ENCODE measurements at regions not wholly inside any gene's neighbourhood (a gene's known extent, or its start where the extent isn't known, plus 50 kb on each side); places are given as distances from the start of the nearest gene placed in this dataset.

- H3K27ac ChIP-seq (ENCODE audit: low read length) = no peak overlapping the region
- peaks cover 16% of the 10 kb centered on the region for H3K9me3 ChIP-seq (ENCODE audit: control insufficient read depth, insufficient read depth, low read length)
- no peak overlapping the region for H3K4me3 Mint-ChIP-seq
- H3K36me3 ChIP-seq (ENCODE audit: control insufficient read depth, insufficient read depth, low read length) = no peaks in the 10 kb centered on the region
- H3K4me1 ChIP-seq (ENCODE audit: control insufficient read depth, insufficient read depth, low read length) = no peaks in the 10 kb centered on the region
- ATAC-seq (no peak), DNase-seq (no peak)
- H3K27me3 ChIP-seq (ENCODE audit: control insufficient read depth, insufficient read depth, low read length) = no peaks in the 10 kb centered on the region
- H3K4me3 ChIP-seq (ENCODE audit: low read length) = no peak overlapping the region
- H3K27me3 Mint-ChIP-seq (ENCODE audit: low read depth in 2 of 2) = no peaks in the 10 kb centered on the region
- peaks cover 10 to 15% of the 10 kb centered on the region in 2 donors for H3K9me3 Mint-ChIP-seq
- peaks cover 9% of the 10 kb centered on the region for H3K36me3 Mint-ChIP-seq
- WGBS (ENCODE audit: insufficient coverage) = 87% methylated on average over 4 of the region's 5 CpGs
- no peaks in the 10 kb centered on the region for H3K4me1 Mint-ChIP-seq
- intact Hi-C loops (cut with micrococcal nuclease) = no loop called here
- H3K27ac Mint-ChIP-seq = no peak overlapping the region
- TF ChIP-seq, protein P1, sequence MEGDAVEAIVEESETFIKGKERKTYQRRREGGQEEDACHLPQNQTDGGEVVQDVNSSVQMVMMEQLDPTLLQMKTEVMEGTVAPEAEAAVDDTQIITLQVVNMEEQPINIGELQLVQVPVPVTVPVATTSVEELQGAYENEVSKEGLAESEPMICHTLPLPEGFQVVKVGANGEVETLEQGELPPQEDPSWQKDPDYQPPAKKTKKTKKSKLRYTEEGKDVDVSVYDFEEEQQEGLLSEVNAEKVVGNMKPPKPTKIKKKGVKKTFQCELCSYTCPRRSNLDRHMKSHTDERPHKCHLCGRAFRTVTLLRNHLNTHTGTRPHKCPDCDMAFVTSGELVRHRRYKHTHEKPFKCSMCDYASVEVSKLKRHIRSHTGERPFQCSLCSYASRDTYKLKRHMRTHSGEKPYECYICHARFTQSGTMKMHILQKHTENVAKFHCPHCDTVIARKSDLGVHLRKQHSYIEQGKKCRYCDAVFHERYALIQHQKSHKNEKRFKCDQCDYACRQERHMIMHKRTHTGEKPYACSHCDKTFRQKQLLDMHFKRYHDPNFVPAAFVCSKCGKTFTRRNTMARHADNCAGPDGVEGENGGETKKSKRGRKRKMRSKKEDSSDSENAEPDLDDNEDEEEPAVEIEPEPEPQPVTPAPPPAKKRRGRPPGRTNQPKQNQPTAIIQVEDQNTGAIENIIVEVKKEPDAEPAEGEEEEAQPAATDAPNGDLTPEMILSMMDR (IDR thresholded peaks at IDR 0.05) = no peak
Measured at GRCh38 chr4:167428156-167428555, 193.9 kb upstream of the SPOCK3 start.

GRCh38 chr4:167431371-167431770 lies 197.1 kb upstream of the SPOCK3 start:
- no peak overlapping the region for H3K4me3 Mint-ChIP-seq
- H3K4me1 ChIP-seq (ENCODE audit: control insufficient read depth, insufficient read depth, low read length) = no peaks in the 10 kb centered on the region
- peaks cover 5% of the 10 kb centered on the region for H3K9me3 ChIP-seq (ENCODE audit: control insufficient read depth, insufficient read depth, low read length)
- no peaks in the 10 kb centered on the region for H3K27me3 Mint-ChIP-seq (ENCODE audit: low read depth in 2 of 2)
- H3K4me1 Mint-ChIP-seq = no peaks in the 10 kb centered on the region
- ATAC-seq (no peak), DNase-seq (no peak)
- H3K4me3 ChIP-seq (ENCODE audit: low read length) = no peak overlapping the region
- 95% methylated on average over 2 of the region's 3 CpGs for WGBS (ENCODE audit: insufficient coverage)
- peaks cover 10% of the 10 kb centered on the region in 2 donors for H3K9me3 Mint-ChIP-seq
- no peak overlapping the region for H3K27ac ChIP-seq (ENCODE audit: low read length)
- TF ChIP-seq, protein P1 (IDR thresholded peaks at IDR 0.05) = no peak
- intact Hi-C loops (cut with micrococcal nuclease) = no loop called here
- H3K27ac Mint-ChIP-seq = no peak overlapping the region
- peaks cover 6% of the 10 kb centered on the region for H3K36me3 Mint-ChIP-seq
- no peaks in the 10 kb centered on the region for H3K36me3 ChIP-seq (ENCODE audit: control insufficient read depth, insufficient read depth, low read length)
- no peaks in the 10 kb centered on the region for H3K27me3 ChIP-seq (ENCODE audit: control insufficient read depth, insufficient read depth, low read length)

DNA sequence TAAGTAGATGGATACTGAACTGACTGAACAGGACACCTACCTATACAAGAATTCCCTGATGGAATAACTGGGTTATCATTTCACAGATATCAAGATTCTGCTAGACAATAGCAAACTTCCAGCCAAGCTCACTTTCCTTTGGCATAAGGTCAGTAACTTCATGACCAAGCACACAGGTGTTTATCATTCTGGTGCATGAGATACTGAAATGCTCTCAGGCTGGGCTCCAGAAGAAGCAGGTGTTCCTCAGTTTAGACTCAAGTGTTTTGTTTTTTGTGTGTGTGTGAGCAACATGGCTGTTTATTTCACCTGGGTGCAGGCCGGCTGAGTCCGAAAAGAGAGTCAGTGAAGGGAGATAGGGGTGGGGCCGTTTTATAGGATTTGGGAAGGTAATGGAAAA lies 201.5 kb upstream of the SPOCK3 start:
- Mint-ChIP-seq H3K4me1 (no peaks in the 10 kb centered on the region), H3K9me3 (peaks cover 24 to 34% of the 10 kb centered on the region in 2 donors), H3K27me3 (ENCODE audit: low read depth in 2 of 2) (no peaks in the 10 kb centered on the region), H3K36me3 (peaks cover 6% of the 10 kb centered on the region), H3K4me3 (no peak overlapping the region), H3K27ac (no peak overlapping the region)
- Histone ChIP-seq H3K4me3 (ENCODE audit: low read length) (no peak overlapping the region), H3K36me3 (ENCODE audit: control insufficient read depth, insufficient read depth, low read length) (no peaks in the 10 kb centered on the region), H3K27me3 (ENCODE audit: control insufficient read depth, insufficient read depth, low read length) (no peaks in the 10 kb centered on the region), H3K4me1 (ENCODE audit: control insufficient read depth, insufficient read depth, low read length) (no peaks in the 10 kb centered on the region), H3K27ac (ENCODE audit: low read length) (no peak overlapping the region), H3K9me3 (ENCODE audit: control insufficient read depth, insufficient read depth, low read length) (peaks cover 6% of the 10 kb centered on the region)
- ATAC-seq (no peak), DNase-seq (no peak)
- intact Hi-C loops (cut with micrococcal nuclease) = no loop called here
- TF ChIP-seq, protein P1 (IDR thresholded peaks at IDR 0.05) = no peak
- WGBS (ENCODE audit: insufficient coverage) = no CpG with 5 or more reads among the region's 3 CpGs

DNA sequence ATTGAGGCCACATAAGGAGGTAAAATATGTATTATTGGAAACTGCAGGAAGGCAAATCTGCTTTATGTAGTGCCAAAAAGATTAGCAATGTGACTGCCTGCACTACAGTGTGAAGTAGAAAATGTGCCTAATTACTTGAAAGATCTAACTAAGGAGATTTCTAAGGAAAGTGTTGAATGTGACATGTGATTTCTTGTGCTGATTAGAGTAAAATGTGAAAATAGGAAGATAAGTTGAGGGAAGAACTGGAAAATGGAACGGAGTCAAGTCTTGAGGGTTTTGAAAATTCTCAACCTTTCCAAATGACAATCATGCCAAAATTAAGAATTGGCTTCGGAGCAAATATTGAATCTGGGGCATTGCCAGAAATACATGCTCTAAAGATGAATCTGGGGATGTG lies 209.5 kb upstream of the SPOCK3 start:
- H3K4me3 Mint-ChIP-seq = no peak overlapping the region
- no peak overlapping the region for H3K4me3 ChIP-seq (ENCODE audit: low read length)
- TF ChIP-seq, protein P1 (IDR thresholded peaks at IDR 0.05) = no peak
- no peaks in the 10 kb centered on the region for H3K27me3 Mint-ChIP-seq (ENCODE audit: low read depth in 2 of 2)
- no peaks in the 10 kb centered on the region for H3K36me3 Mint-ChIP-seq
- WGBS (ENCODE audit: insufficient coverage) = 90% methylated on average over 1 of the region's 2 CpGs
- no peaks in the 10 kb centered on the region for H3K4me1 Mint-ChIP-seq
- no peaks in the 10 kb centered on the region for H3K4me1 ChIP-seq (ENCODE audit: control insufficient read depth, insufficient read depth, low read length)
- ATAC-seq = no peak
- no peak overlapping the region for H3K27ac ChIP-seq (ENCODE audit: low read length)
- no peak for DNase-seq
- no peaks in the 10 kb centered on the region for H3K27me3 ChIP-seq (ENCODE audit: control insufficient read depth, insufficient read depth, low read length)
- no peaks in the 10 kb centered on the region for H3K9me3 ChIP-seq (ENCODE audit: control insufficient read depth, insufficient read depth, low read length)
- intact Hi-C loops (cut with micrococcal nuclease) = no loop called here
- no peaks in the 10 kb centered on the region for H3K36me3 ChIP-seq (ENCODE audit: control insufficient read depth, insufficient read depth, low read length)
- no peak overlapping the region for H3K27ac Mint-ChIP-seq
- H3K9me3 Mint-ChIP-seq = peaks cover 7 to 15% of the 10 kb centered on the region in 2 donors
